ENCODE measurements at regions not wholly inside any gene's neighbourhood (a gene's known extent, or its start where the extent isn't known, plus 50 kb on each side); places are given as distances from the start of the nearest gene placed in this dataset.
A peak's percentile ranks its signal among the peaks of the same experiment; 100 is the strongest.

DNA sequence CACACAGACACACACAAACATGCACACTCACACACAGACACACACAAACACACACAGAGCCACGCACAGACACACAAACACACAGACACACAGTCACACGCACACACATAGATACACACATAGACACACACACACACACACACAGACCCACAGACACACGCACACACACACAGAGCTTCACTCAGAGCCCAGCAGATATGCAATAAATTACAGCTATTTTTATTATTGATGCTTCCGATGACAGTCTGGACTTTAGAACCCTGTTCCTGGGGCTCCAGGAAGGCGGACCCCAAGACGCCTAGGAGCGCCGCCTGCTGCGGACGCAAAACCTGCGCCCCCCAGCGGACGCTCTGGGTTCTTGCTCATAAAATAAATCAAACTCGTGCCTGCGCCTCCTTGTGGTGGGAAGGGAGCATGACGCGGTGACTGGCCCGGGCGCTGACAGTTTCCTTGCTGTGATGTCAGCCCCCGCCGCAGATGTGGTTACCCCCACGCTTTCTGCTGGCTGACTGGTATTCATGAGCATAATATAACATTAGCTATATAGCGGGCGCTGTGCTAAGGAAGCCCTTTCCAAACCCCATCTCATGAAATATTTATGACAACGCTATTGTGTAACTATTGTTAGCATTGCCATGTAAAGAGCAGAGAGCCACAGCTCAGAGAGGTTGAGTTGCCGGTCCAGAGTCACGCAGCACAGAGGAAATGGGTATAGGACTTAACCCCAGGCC lies 64.4 kb upstream of the TM9SF2 start:
- no peak overlapping the region for H3K4me3 ChIP-seq (ENCODE audit: low read depth, low read length)
- DNase-seq (ENCODE audit: low read depth) = no peak
- TF ChIP-seq, protein P1, sequence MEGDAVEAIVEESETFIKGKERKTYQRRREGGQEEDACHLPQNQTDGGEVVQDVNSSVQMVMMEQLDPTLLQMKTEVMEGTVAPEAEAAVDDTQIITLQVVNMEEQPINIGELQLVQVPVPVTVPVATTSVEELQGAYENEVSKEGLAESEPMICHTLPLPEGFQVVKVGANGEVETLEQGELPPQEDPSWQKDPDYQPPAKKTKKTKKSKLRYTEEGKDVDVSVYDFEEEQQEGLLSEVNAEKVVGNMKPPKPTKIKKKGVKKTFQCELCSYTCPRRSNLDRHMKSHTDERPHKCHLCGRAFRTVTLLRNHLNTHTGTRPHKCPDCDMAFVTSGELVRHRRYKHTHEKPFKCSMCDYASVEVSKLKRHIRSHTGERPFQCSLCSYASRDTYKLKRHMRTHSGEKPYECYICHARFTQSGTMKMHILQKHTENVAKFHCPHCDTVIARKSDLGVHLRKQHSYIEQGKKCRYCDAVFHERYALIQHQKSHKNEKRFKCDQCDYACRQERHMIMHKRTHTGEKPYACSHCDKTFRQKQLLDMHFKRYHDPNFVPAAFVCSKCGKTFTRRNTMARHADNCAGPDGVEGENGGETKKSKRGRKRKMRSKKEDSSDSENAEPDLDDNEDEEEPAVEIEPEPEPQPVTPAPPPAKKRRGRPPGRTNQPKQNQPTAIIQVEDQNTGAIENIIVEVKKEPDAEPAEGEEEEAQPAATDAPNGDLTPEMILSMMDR (IDR thresholded peaks at IDR 0.05; ENCODE audit: low read depth, low read length, missing control alignments) = peak; percentile 97

DNA sequence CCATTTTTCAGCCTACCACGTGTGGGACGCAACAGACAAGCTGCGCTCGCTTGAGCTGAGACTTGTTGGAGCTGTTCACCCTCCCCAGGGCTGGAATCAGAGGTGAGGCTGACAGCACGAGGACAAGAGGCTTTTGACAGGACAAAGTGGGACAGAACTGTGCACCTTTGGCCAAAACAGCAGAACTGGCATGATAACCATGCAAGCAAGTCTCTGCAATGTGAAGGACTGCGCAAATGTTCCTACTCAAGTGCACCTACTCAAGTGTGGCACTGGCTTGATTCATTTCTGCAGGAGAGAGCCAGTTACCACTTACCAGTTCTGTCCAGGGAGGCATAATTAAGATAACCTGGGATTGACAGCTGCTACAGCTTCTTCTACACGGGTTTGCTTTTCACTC lies 62.2 kb upstream of the TM9SF2 start:
- DNase-seq (ENCODE audit: low read depth) = no peak
- TF ChIP-seq, protein P1 (IDR thresholded peaks at IDR 0.05; ENCODE audit: low read depth, low read length, missing control alignments) = no peak
- H3K4me3 ChIP-seq (ENCODE audit: low read depth, low read length) = no peak overlapping the region

DNA sequence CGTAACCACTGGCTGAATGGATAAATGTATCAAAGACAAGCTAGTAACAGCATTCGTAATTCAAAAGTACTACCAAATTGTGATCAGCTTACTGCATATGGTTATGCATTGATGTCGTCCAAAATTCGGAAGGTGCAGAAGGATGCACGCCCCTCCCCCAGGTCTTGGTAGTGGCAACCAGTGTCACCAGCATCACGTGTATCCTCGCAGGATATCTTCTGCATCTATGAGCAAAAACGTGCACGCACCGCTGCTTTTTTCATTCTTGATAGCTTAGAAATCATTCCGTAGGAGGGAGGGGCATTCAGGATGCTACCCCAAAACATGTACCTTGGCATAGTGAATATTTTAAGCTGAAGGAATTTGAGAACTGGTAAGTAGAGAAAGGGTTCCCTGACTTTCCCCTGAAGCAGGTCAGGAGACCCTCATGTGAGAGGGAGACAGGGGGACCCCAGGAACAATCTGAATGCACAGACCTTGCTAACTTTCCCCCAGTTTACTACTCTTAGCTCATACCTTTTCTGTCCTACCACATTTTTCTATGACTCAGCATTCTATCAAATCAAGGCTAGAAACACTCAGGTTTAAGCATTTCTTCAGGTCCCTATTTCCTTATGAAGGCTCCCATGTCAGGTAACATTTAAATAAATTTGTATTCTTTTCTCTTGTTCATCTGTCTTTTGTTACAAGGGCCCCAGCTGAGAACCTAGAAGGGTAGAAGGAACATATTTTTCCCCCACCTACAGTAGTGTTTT lies 61.2 kb upstream of the TM9SF2 start:
- no peak overlapping the region for H3K4me3 ChIP-seq (ENCODE audit: low read depth, low read length)
- TF ChIP-seq, protein P1 (IDR thresholded peaks at IDR 0.05; ENCODE audit: low read depth, low read length, missing control alignments) = no peak
- DNase-seq (ENCODE audit: low read depth) = no peak

DNA sequence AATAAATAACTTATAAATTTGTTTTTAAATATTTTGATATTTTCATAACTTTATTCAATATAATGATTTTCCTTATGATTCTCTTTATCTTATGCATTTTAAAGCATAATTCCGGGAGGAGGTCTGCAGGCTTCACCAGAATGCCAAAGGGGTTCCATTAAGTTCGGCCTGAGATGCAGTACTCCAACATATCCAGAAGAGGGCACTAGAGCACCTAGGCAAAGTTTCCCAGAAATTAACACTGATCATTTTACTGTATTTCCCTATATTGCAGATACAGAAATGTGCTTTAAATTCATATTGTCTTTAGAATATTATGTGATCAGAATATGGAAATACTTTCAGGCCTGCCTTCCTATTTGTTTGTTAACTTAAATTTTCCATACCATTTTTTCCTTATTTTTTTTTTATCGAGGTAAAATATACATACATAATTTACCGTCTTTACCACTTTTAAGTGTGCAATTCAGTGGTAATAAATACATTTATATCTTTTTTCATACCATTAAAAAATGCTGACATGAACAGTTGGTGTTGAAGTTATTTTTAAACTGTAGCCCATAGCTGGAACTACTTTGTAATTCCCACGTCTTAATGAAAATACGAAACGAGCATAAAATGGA lies 58.9 kb upstream of the TM9SF2 start:
- H3K4me3 ChIP-seq (ENCODE audit: low read depth, low read length) = no peak overlapping the region
- no peak for DNase-seq (ENCODE audit: low read depth)
- TF ChIP-seq, protein P1 (IDR thresholded peaks at IDR 0.05; ENCODE audit: low read depth, low read length, missing control alignments) = peak; percentile 81

DNA sequence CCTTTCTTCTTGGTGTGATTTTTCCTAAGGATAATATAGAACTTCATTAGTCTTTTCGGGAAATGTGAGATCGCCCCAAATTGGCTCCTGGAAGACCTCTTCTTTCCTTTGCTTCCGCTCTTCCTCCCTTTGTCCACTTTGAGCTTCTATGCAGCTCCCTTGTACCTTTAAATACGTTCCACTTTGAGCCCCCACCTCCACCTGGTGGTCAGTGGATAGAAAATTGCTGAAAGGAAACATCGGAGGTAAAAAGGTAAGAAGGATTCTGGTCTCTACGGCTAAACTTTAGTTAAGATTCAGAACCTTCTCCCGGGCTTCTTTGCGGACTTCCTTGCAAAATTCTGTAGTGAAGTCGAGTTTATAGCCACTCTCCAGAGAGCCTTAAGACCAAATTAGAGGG lies 55.0 kb upstream of the TM9SF2 start:
- no peak for DNase-seq (ENCODE audit: low read depth)
- TF ChIP-seq, protein P1 (IDR thresholded peaks at IDR 0.05; ENCODE audit: low read depth, low read length, missing control alignments) = no peak

DNA sequence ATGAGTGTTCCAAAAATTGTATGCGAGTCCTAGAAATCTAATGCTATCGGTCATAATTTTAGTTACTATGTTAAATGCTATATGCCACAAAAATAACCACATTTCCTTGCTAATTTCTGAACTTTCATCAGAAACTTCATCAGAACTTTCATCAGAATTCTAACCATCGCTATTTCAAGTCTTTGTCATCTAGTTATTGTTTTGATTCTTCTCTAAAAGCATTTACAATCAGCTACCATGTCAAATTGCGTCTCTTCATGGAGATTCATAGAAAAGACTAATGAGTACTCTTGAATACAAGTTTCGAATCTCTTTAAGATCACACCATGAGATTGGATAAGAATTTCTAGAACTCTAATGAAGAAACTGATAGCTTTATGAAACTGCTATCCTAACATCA lies 52.7 kb upstream of the TM9SF2 start:
- TF ChIP-seq, protein P1 (IDR thresholded peaks at IDR 0.05; ENCODE audit: low read depth, low read length, missing control alignments) = no peak
- DNase-seq (ENCODE audit: low read depth) = no peak

More for the DNA sequence above, 55.0 kb upstream of the TM9SF2 start:
- H3K4me3 ChIP-seq (ENCODE audit: low read depth, low read length) = no peak overlapping the region

More for the DNA sequence above, 52.7 kb upstream of the TM9SF2 start:
- no peak overlapping the region for H3K4me3 ChIP-seq (ENCODE audit: low read depth, low read length)
